H9 (cell line): ENCODE measurements at regions not wholly inside any gene's neighbourhood (a gene's known extent, or its start where the extent isn't known, plus 50 kb on each side); places are given as distances from the start of the nearest gene placed in this dataset.
"Not testable (repeated sequence)": the region's sequence is repeated elsewhere in the genome, so short reads cannot be mapped to it uniquely, and the experiment has no call there.

ENCODE experiments used
- DNase-seq: peaks from one replicate; pipeline ENCODE4 v3.0.0-alpha.2; 2017
- H2AFZ ChIP-seq: one replicate; pipeline ENCODE4 v1.6.1; 2013; ENCODE audit warnings: mild to moderate bottlenecking, low read length, control low read depth, moderate library complexity
- H2AK5ac ChIP-seq: 2 replicates; pipeline ENCODE4 v1.6.1; 2013; ENCODE audit warnings: low read length, control low read depth, mixed read lengths; ENCODE audit not compliant: insufficient read length
- H2BK120ac ChIP-seq: one replicate; pipeline ENCODE4 v1.6.1; 2013; ENCODE audit warnings: low read depth, mild to moderate bottlenecking, low read length, control low read depth, inconsistent platforms; ENCODE audit not compliant: poor library complexity, severe bottlenecking
- H2BK12ac ChIP-seq: 2 replicates; pipeline ENCODE4 v1.6.1; 2013; ENCODE audit warnings: low read length, control low read depth, mixed read lengths, low read depth; ENCODE audit not compliant: insufficient read length
- H2BK15ac ChIP-seq: 2 replicates; pipeline ENCODE4 v1.6.1; 2013; ENCODE audit warnings: low read depth, low read length, control low read depth
- H2BK20ac ChIP-seq: one replicate; pipeline ENCODE4 v1.6.1; 2013; ENCODE audit warnings: low read depth, mild to moderate bottlenecking, low read length, control low read depth, inconsistent platforms; ENCODE audit not compliant: poor library complexity, severe bottlenecking
- H2BK5ac ChIP-seq: 2 replicates; pipeline ENCODE4 v1.6.1; 2013; ENCODE audit warnings: low read length, control low read depth, mixed read lengths; ENCODE audit not compliant: insufficient read length
- H3K14ac ChIP-seq: 2 replicates; pipeline ENCODE4 v1.6.1; 2013; ENCODE audit warnings: low read length, control low read depth; ENCODE audit not compliant: insufficient read depth
- H3K18ac ChIP-seq: 2 replicates; pipeline ENCODE4 v1.6.1; 2013; ENCODE audit warnings: low read depth, mild to moderate bottlenecking, mixed read lengths, low read length, control low read depth; ENCODE audit not compliant: insufficient read length
- H3K23ac ChIP-seq: 2 replicates; pipeline ENCODE4 v1.6.1; 2013; ENCODE audit warnings: low read length, control low read depth, mixed read lengths, low read depth; ENCODE audit not compliant: insufficient read length
- H3K23me2 ChIP-seq: 2 replicates; pipeline ENCODE4 v1.6.1; 2013; ENCODE audit warnings: low read depth, mild to moderate bottlenecking, mixed read lengths, low read length, control low read depth; ENCODE audit not compliant: insufficient read length, poor library complexity, severe bottlenecking
- H3K27ac ChIP-seq: 2 replicates; pipeline ENCODE4 v1.5.1; 2013; ENCODE audit warnings: low read length, control low read depth, mixed read lengths, low read depth; ENCODE audit not compliant: insufficient read length
- H3K27me3 ChIP-seq: 2 replicates; pipeline ENCODE4 v1.6.1; 2013; ENCODE audit warnings: low read length, control low read depth, inconsistent platforms; ENCODE audit not compliant: insufficient read depth
- H3K4ac ChIP-seq: 2 replicates; pipeline ENCODE4 v1.6.1; 2013; ENCODE audit warnings: low read depth, mild to moderate bottlenecking, control low read depth, inconsistent platforms, low read length, moderate library complexity
- H3K4me1 ChIP-seq: 2 replicates; pipeline ENCODE4 v1.6.1; 2013; ENCODE audit warnings: low read length, control low read depth, inconsistent platforms; ENCODE audit not compliant: insufficient read depth
- H3K4me2 ChIP-seq: 2 replicates; pipeline ENCODE4 v1.6.1; 2013; ENCODE audit warnings: low read length, control low read depth, mixed read lengths; ENCODE audit not compliant: insufficient read length, insufficient read depth
- H3K56ac ChIP-seq: 2 replicates; pipeline ENCODE4 v1.6.1; 2013; ENCODE audit warnings: low read depth, mild to moderate bottlenecking, mixed read lengths, low read length, control low read depth; ENCODE audit not compliant: insufficient read length
- H3K79me1 ChIP-seq: 2 replicates; pipeline ENCODE4 v1.6.1; 2013; ENCODE audit warnings: low read depth, mild to moderate bottlenecking, moderate library complexity, low read length, control low read depth, inconsistent platforms; ENCODE audit not compliant: insufficient read depth, poor library complexity, severe bottlenecking
- H3K79me2 ChIP-seq: 2 replicates; pipeline ENCODE4 v1.6.1; 2013; ENCODE audit warnings: low read length, control low read depth, inconsistent platforms; ENCODE audit not compliant: insufficient read depth
- H3K9ac ChIP-seq: 2 replicates; pipeline ENCODE4 v1.6.1; 2013; ENCODE audit warnings: low read length, control low read depth, mixed read lengths; ENCODE audit not compliant: insufficient read length; ENCODE audit errors: extremely low read depth
- H3K9me3 ChIP-seq: one replicate; pipeline ENCODE4 v1.6.1; 2013; ENCODE audit warnings: low read depth, low read length, inconsistent platforms; ENCODE audit not compliant: control insufficient read depth
- H3T11ph ChIP-seq: one replicate; pipeline ENCODE4 v1.6.1; 2013; ENCODE audit warnings: mild to moderate bottlenecking, low read length, control low read depth, inconsistent platforms
- H4K20me1 ChIP-seq: one replicate; pipeline ENCODE4 v1.6.1; 2013; ENCODE audit not compliant: control insufficient read depth, insufficient read length, insufficient read depth
- H4K5ac ChIP-seq: 2 replicates; pipeline ENCODE4 v1.6.1; 2013; ENCODE audit warnings: low read depth, mild to moderate bottlenecking, mixed read lengths, low read length, control low read depth; ENCODE audit not compliant: insufficient read length
- H4K8ac ChIP-seq: replicated peaks from 2 replicates; pipeline ENCODE4 v1.6.1; 2013; ENCODE audit warnings: low read length, control low read depth, mixed read lengths, low read depth; ENCODE audit not compliant: insufficient read length
- H4K91ac ChIP-seq: 2 replicates; pipeline ENCODE4 v1.6.1; 2013; ENCODE audit warnings: low read depth, mild to moderate bottlenecking, moderate library complexity, mixed read lengths, low read length, control low read depth; ENCODE audit not compliant: insufficient read length
- H3K27ac Mint-ChIP-seq, 3 experiments: 2 replicates in 2 of 3; 3 replicates in 1 of 3; pipeline ENCODE4 v1.8.0; 2020 to 2021; ENCODE audit warnings: mixed read lengths in 3 of 3, mild to moderate bottlenecking in 1 of 3, moderate library complexity in 1 of 3
- H3K27me3 Mint-ChIP-seq: 2 replicates; pipeline ENCODE4 v1.8.0; 2021; ENCODE audit warnings: low read depth, mild to moderate bottlenecking, moderate library complexity, mixed read lengths
- H3K36me3 Mint-ChIP-seq, 3 experiments: 2 replicates in 2 of 3; 3 replicates in 1 of 3; pipeline ENCODE4 v1.8.0; 2020 to 2021; ENCODE audit warnings: low read depth in 3 of 3, mixed read lengths in 3 of 3; ENCODE audit not compliant: insufficient read depth in 1 of 3
- H3K4me1 Mint-ChIP-seq, 2 experiments: 2 replicates each; pipeline ENCODE4 v1.8.0; 2020; ENCODE audit warnings: mixed read lengths in 2 of 2
- H3K4me3 Mint-ChIP-seq, 2 experiments: 2 replicates in 1 of 2; 3 replicates in 1 of 2; pipeline ENCODE4 v1.8.0; 2020 to 2021; ENCODE audit warnings: mild to moderate bottlenecking in 2 of 2, mixed read lengths in 2 of 2, moderate library complexity in 1 of 2
- H3K9me3 Mint-ChIP-seq, 2 experiments: 2 replicates in 1 of 2; 3 replicates in 1 of 2; pipeline ENCODE4 v1.8.0; 2020; ENCODE audit warnings: mild to moderate bottlenecking in 2 of 2, mixed read lengths in 2 of 2, moderate library complexity in 1 of 2
- WGBS: extraction: QIAGEN DNeasy Blood & Tissue Kit; methylation state at CpG from one replicate; pipeline ENCODE4 v1.1.7; 2013; ENCODE audit warnings: missing lambda C conversion rate, low lambda C conversion rate, mixed read lengths; ENCODE audit not compliant: insufficient read length; ENCODE audit errors: extremely low coverage; 5-methylcytosine and 5-hydroxymethylcytosine counted together

GRCh38 chr9:26491922-26492607 lies 400.5 kb downstream of the CAAP1 start:
- H3K79me1 ChIP-seq, H2BK12ac ChIP-seq, H3K9ac ChIP-seq, H3K23ac ChIP-seq, H3K27me3 Mint-ChIP-seq, H3K79me2 ChIP-seq, H3K4me1 Mint-ChIP-seq, H2BK5ac ChIP-seq, H3K4me1 ChIP-seq, H2BK20ac ChIP-seq, H2BK15ac ChIP-seq, H4K91ac ChIP-seq, H4K20me1 ChIP-seq, H3K27ac ChIP-seq, H3K56ac ChIP-seq, H3K4me3 Mint-ChIP-seq, H2AFZ ChIP-seq, H3K27me3 ChIP-seq, H3K9me3 ChIP-seq, H3K23me2 ChIP-seq, H2BK120ac ChIP-seq, DNase-seq, H3K27ac Mint-ChIP-seq, H3K14ac ChIP-seq, H2AK5ac ChIP-seq, H3T11ph ChIP-seq, H3K4me2 ChIP-seq, H3K4ac ChIP-seq, H3K18ac ChIP-seq, H4K8ac ChIP-seq, H4K5ac ChIP-seq: not testable (repeated sequence)
- WGBS = no CpG with 5 or more reads among the region's 35 CpGs
- H3K9me3 Mint-ChIP-seq = peaks cover 26 to 32% of the 10 kb centered on the region in 2 experiments
- H3K36me3 Mint-ChIP-seq = peaks cover 12 to 18% (median 15%) of the 10 kb centered on the region in 3 experiments
